WTC11 (cell line): ENCODE measurements at regions not wholly inside any gene's neighbourhood (a gene's known extent, or its start where the extent isn't known, plus 50 kb on each side); places are given as distances from the start of the nearest gene placed in this dataset.

Source experiments
- ATAC-seq: fragments of 200-7000 bp; cut with Tn5 transposase; 2 replicates; pipeline ENCODE4 v1.10.0; 2021; ENCODE audit warnings: mild to moderate bottlenecking, moderate library complexity
- CTCF ChIA-PET: fragments of 300-600 bp; sonication (Branson Sonifier 250); formaldehyde crosslinking; loops from one replicate; lab custom pipeline; 2021; ENCODE audit warnings: antibody characterized with exemption; lab: Charles Lee
- POLR2A ChIA-PET: fragments of 350-600 bp; sonication (Branson Sonifier 250); formaldehyde crosslinking; loops from one replicate; lab custom pipeline; 2021; ENCODE audit warnings: antibody characterized with exemption; lab: Charles Lee
- DNase-seq: peaks from one replicate; pipeline ENCODE4 v3.0.0; 2021; ENCODE audit warnings: low spot score
- H3K27ac Mint-ChIP-seq: 2 replicates; pipeline ENCODE4 v1.8.0; 2021; ENCODE audit warnings: mixed read lengths
- H3K27me3 Mint-ChIP-seq: 2 replicates; pipeline ENCODE4 v1.8.0; 2021; ENCODE audit warnings: low read depth, mild to moderate bottlenecking, moderate library complexity, mixed read lengths
- H3K36me3 Mint-ChIP-seq: 2 replicates; pipeline ENCODE4 v1.8.0; 2021; ENCODE audit warnings: mixed read lengths
- H3K4me1 Mint-ChIP-seq: 2 replicates; pipeline ENCODE4 v1.8.0; 2022; ENCODE audit warnings: mixed read lengths
- H3K4me3 Mint-ChIP-seq: 2 replicates; pipeline ENCODE4 v1.8.0; 2021; ENCODE audit warnings: mild to moderate bottlenecking, moderate library complexity, mixed read lengths
- H3K9me3 Mint-ChIP-seq: 2 replicates; pipeline ENCODE4 v1.8.0; 2021; ENCODE audit warnings: mixed read lengths
- AR ChIP-seq: fragments of 250-450 bp; sonication (Bioruptor Pico); IDR thresholded peaks from 2 replicates; pipeline ENCODE4 v1.9.0; 2021; ENCODE audit warnings: mild to moderate bottlenecking
- ARID4B ChIP-seq: sonication (generic); formaldehyde crosslinking; IDR thresholded peaks from 2 replicates; pipeline ENCODE4 v1.8.0; 2023; ENCODE audit warnings: missing genetic modification reagents, mild to moderate bottlenecking, borderline replicate concordance
- CREB1 ChIP-seq: sonication (generic); formaldehyde crosslinking; IDR thresholded peaks from 2 replicates; pipeline ENCODE4 v1.8.0; 2023; ENCODE audit warnings: mild to moderate bottlenecking, missing genetic modification reagents
- CREM ChIP-seq: sonication (generic); formaldehyde crosslinking; IDR thresholded peaks from 2 replicates; pipeline ENCODE4 v1.8.1; 2022; ENCODE audit warnings: mild to moderate bottlenecking, missing genetic modification reagents, moderate library complexity
- E2F4 ChIP-seq: sonication (generic); formaldehyde crosslinking; IDR thresholded peaks from 2 replicates; pipeline ENCODE4 v1.8.1; 2022; ENCODE audit warnings: low read depth, mild to moderate bottlenecking, moderate library complexity, missing genetic modification reagents, borderline replicate concordance
- EMX1 ChIP-seq: fragments of 250-450 bp; sonication (Bioruptor Pico); IDR thresholded peaks from 2 replicates; pipeline ENCODE4 v1.8.0; 2021; ENCODE audit warnings: mild to moderate bottlenecking
- GRHL2 ChIP-seq: fragments of 250-450 bp; sonication (Bioruptor Pico); IDR thresholded peaks from 2 replicates; pipeline ENCODE4 v1.8.0; 2022; ENCODE audit warnings: mild to moderate bottlenecking, moderate library complexity; ENCODE audit not compliant: insufficient replicate concordance, severe bottlenecking
- IRF2 ChIP-seq: sonication (generic); formaldehyde crosslinking; IDR thresholded peaks from 2 replicates; pipeline ENCODE4 v1.8.0; 2022; ENCODE audit warnings: low read depth, missing genetic modification reagents, borderline replicate concordance
- KAT7 ChIP-seq: sonication (generic); formaldehyde crosslinking; IDR thresholded peaks from 2 replicates; pipeline ENCODE4 v1.8.1; 2023; ENCODE audit warnings: missing genetic modification reagents, mild to moderate bottlenecking, borderline replicate concordance
- PREB ChIP-seq: sonication (generic); formaldehyde crosslinking; IDR thresholded peaks from 2 replicates; pipeline ENCODE4 v1.8.1; 2022; ENCODE audit warnings: mild to moderate bottlenecking, missing genetic modification reagents, moderate library complexity, borderline replicate concordance
- TCF7 ChIP-seq: sonication (generic); formaldehyde crosslinking; IDR thresholded peaks from 2 replicates; pipeline ENCODE4 v1.8.0; 2022; ENCODE audit warnings: mild to moderate bottlenecking, low read depth, missing genetic modification reagents, moderate library complexity
- ZNF138 ChIP-seq: sonication (generic); formaldehyde crosslinking; conservative IDR thresholded peaks from 2 replicates; pipeline ENCODE4 v1.8.1; 2022; ENCODE audit warnings: mild to moderate bottlenecking, moderate library complexity, missing genetic modification reagents
- ZNF219 ChIP-seq: sonication (generic); formaldehyde crosslinking; IDR thresholded peaks from 2 replicates; pipeline ENCODE4 v1.8.0; 2023; ENCODE audit warnings: missing genetic modification reagents, mild to moderate bottlenecking, borderline replicate concordance
- ZNF232 ChIP-seq: sonication (generic); formaldehyde crosslinking; IDR thresholded peaks from 2 replicates; pipeline ENCODE4 v1.8.0; 2022; ENCODE audit warnings: mild to moderate bottlenecking, missing genetic modification reagents
- ZNF423 ChIP-seq: fragments of 250-450 bp; sonication (Bioruptor Pico); IDR thresholded peaks from 2 replicates; pipeline ENCODE4 v2.1.2; 2022; ENCODE audit warnings: mild to moderate bottlenecking, moderate library complexity
- ZNF671 ChIP-seq: fragments of 250-450 bp; sonication (Bioruptor Pico); IDR thresholded peaks from 2 replicates; pipeline ENCODE4 v1.8.0; 2021; ENCODE audit warnings: mild to moderate bottlenecking

GRCh38 chr5:108508979-108509378 is 127.1 kb upstream of the FBXL17 start:
- Mint-ChIP-seq H3K4me3 (no peak overlapping the region), H3K9me3 (peaks cover 3% of the 10 kb centered on the region; the same call in 1 of the 2 replicates), H3K36me3 (no peaks in the 10 kb centered on the region)
- POLR2A ChIA-PET, result no interaction called here
- CTCF ChIA-PET, result no interaction called here
- TF ChIP-seq EMX1 (CRISPR knock-in tag), result no peak
- TF ChIP-seq IRF2, result no peak
- TF ChIP-seq ZNF219 (CRISPR knock-in tag), result no peak
- no peak for TF ChIP-seq E2F4
- no peak for TF ChIP-seq ZNF138 (CRISPR knock-in tag)
- no peak for TF ChIP-seq ZNF232 (CRISPR knock-in tag)
- no peak for TF ChIP-seq TCF7 (CRISPR knock-in tag)
- no peak for TF ChIP-seq PREB (CRISPR knock-in tag)
- no peak for TF ChIP-seq KAT7
- no peak for TF ChIP-seq ZNF671
- TF ChIP-seq GRHL2 (CRISPR knock-in tag), result no peak
- no peak for TF ChIP-seq AR (CRISPR knock-in tag)
- no peak for TF ChIP-seq ZNF423 (CRISPR knock-in tag)
- TF ChIP-seq, all 79 proteins: peak for 0
- Mint-ChIP-seq H3K27ac (no peak overlapping the region), H3K27me3 (no peaks in the 10 kb centered on the region), H3K4me1 (no peaks in the 10 kb centered on the region; the same call in 1 of the 2 replicates)
- DNase-seq (no peak), ATAC-seq (no peak)

GRCh38 chr5:108507631-108508030 is 125.7 kb upstream of the FBXL17 start:
- H3K4me1 Mint-ChIP-seq, result no peaks in the 10 kb centered on the region; the same call in 1 of the 2 replicates
- CTCF ChIA-PET, result no interaction called here
- no peaks in the 10 kb centered on the region for H3K36me3 Mint-ChIP-seq
- ATAC-seq (no peak), DNase-seq (no peak)
- no peak overlapping the region for H3K27ac Mint-ChIP-seq
- POLR2A ChIA-PET, result no interaction called here
- peaks cover 4% of the 10 kb centered on the region for H3K9me3 Mint-ChIP-seq
- no peak for TF ChIP-seq ZNF671
- TF ChIP-seq ARID4B (CRISPR knock-in tag), result no peak
- TF ChIP-seq KAT7, result no peak
- TF ChIP-seq CREB1 (CRISPR knock-in tag), result no peak
- no peak for TF ChIP-seq CREM (CRISPR knock-in tag)
- no peaks in the 10 kb centered on the region for H3K27me3 Mint-ChIP-seq
- no peak overlapping the region for H3K4me3 Mint-ChIP-seq
